Osteoblast (primary cell): ENCODE measurements at regions not wholly inside any gene's neighbourhood (a gene's known extent, or its start where the extent isn't known, plus 50 kb on each side); places are given as distances from the start of the nearest gene placed in this dataset.

Experiments
- DNase-seq: peaks from one replicate; pipeline ENCODE4 v3.0.0; 2011; ENCODE audit warnings: low spot score, mixed read lengths; ENCODE audit not compliant: insufficient read length; ENCODE audit errors: missing footprints
- H2AFZ ChIP-seq: 2 replicates; pipeline ENCODE4 v1.6.0; 2011; ENCODE audit warnings: mild to moderate bottlenecking, low read length
- H3K27ac ChIP-seq: 2 replicates; pipeline ENCODE4 v1.5.1; 2011; ENCODE audit warnings: mild to moderate bottlenecking, low read depth, low read length, moderate library complexity
- H3K27me3 ChIP-seq: 2 replicates; pipeline ENCODE4 v1.6.0; 2012; ENCODE audit warnings: mild to moderate bottlenecking, control low read depth, inconsistent platforms, low read length, moderate library complexity; ENCODE audit not compliant: insufficient read depth
- H3K36me3 ChIP-seq: 2 replicates; pipeline ENCODE4 v1.5.1; 2011; ENCODE audit warnings: mild to moderate bottlenecking, low read length, control low read depth, moderate library complexity; ENCODE audit not compliant: insufficient read depth
- H3K4me1 ChIP-seq: 2 replicates; pipeline ENCODE4 v1.5.1; 2011; ENCODE audit warnings: mild to moderate bottlenecking, low read length, control low read depth, moderate library complexity; ENCODE audit not compliant: insufficient read depth
- H3K4me2 ChIP-seq: 2 replicates; pipeline ENCODE4 v1.6.0; 2011; ENCODE audit warnings: mild to moderate bottlenecking, low read length; ENCODE audit not compliant: insufficient read depth
- H3K4me3 ChIP-seq: fragments of 200-600 bp; sonication (generic); 3 replicates; pipeline ENCODE4 v1.5.1; 2012; ENCODE audit warnings: mild to moderate bottlenecking, low read length, inconsistent platforms; ENCODE audit not compliant: insufficient read depth
- H3K79me2 ChIP-seq: 2 replicates; pipeline ENCODE4 v1.6.0; 2012; ENCODE audit warnings: mild to moderate bottlenecking, low read length, control low read depth, inconsistent platforms; ENCODE audit not compliant: insufficient read depth
- H3K9me3 ChIP-seq: 2 replicates; pipeline ENCODE4 v1.5.1; 2011; ENCODE audit warnings: low read depth, low read length, control low read depth
- H4K20me1 ChIP-seq: 2 replicates; pipeline ENCODE4 v1.6.0; 2012; ENCODE audit warnings: mild to moderate bottlenecking, low read length, control low read depth; ENCODE audit not compliant: insufficient read depth
- TF ChIP-seq, protein P1 (sequence below): IDR thresholded peaks from 2 replicates; pipeline ENCODE4 v1.5.1; 2011; ENCODE audit warnings: mild to moderate bottlenecking, low read depth, low read length, moderate library complexity; ENCODE audit errors: extremely low read depth

DNA sequence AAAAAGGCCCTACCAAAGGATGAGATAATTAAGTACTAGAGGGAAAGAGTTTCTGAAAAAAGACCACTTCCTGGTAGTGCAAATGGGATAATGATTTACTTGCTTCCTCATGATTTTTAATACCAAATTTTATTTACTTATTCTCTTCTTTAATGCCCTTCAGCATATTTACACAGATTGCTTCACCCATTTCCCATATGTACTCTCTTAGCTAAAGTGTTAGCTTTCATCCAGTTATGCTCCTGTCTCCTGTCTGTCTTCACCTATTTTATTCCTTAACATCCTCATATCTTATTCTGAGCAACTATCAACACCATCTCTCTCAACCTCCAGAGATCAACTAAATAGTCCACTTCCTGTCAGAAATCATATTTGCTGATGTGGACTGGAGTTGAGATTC lies 183.2 kb upstream of the HS3ST1 start:
- H3K79me2 ChIP-seq = no peaks in the 10 kb centered on the region
- no peak overlapping the region for H3K4me3 ChIP-seq
- no peaks in the 10 kb centered on the region for H3K36me3 ChIP-seq
- H4K20me1 ChIP-seq = no peaks in the 10 kb centered on the region
- H3K4me2 ChIP-seq = no peak overlapping the region
- TF ChIP-seq, protein P1, sequence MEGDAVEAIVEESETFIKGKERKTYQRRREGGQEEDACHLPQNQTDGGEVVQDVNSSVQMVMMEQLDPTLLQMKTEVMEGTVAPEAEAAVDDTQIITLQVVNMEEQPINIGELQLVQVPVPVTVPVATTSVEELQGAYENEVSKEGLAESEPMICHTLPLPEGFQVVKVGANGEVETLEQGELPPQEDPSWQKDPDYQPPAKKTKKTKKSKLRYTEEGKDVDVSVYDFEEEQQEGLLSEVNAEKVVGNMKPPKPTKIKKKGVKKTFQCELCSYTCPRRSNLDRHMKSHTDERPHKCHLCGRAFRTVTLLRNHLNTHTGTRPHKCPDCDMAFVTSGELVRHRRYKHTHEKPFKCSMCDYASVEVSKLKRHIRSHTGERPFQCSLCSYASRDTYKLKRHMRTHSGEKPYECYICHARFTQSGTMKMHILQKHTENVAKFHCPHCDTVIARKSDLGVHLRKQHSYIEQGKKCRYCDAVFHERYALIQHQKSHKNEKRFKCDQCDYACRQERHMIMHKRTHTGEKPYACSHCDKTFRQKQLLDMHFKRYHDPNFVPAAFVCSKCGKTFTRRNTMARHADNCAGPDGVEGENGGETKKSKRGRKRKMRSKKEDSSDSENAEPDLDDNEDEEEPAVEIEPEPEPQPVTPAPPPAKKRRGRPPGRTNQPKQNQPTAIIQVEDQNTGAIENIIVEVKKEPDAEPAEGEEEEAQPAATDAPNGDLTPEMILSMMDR = no peak
- no peak overlapping the region for H3K27ac ChIP-seq
- DNase-seq = no peak
- no peak overlapping the region for H2AFZ ChIP-seq
- H3K4me1 ChIP-seq = no peaks in the 10 kb centered on the region
- no peaks in the 10 kb centered on the region for H3K27me3 ChIP-seq
- no peaks in the 10 kb centered on the region for H3K9me3 ChIP-seq

DNA sequence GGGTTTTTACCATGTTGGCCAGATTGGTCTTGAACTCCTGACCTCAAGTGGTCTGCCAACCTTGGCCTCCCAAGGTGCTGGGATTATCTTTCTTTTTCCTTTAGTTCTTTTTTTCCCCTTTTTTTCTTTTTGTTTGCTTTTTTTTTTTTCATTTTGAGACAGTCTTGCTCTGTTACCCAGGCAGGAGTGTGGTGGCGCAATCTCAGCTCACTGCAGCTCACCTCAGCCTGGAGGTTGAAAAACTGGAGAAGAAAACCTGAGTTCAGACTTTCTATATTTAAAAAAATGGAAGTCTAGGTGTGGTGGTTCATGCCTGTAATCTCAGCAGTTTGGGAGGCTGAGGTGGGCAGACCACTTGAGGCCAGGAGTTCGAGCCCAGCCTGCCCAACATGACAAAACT lies 181.1 kb upstream of the HS3ST1 start:
- Histone ChIP-seq H3K4me3 (no peak overlapping the region), H4K20me1 (no peaks in the 10 kb centered on the region), H3K27me3 (no peaks in the 10 kb centered on the region), H3K4me1 (no peaks in the 10 kb centered on the region), H3K36me3 (no peaks in the 10 kb centered on the region), H3K79me2 (no peaks in the 10 kb centered on the region), H3K27ac (no peak overlapping the region), H2AFZ (no peak overlapping the region), H3K9me3 (no peaks in the 10 kb centered on the region), H3K4me2 (no peak overlapping the region)
- TF ChIP-seq, protein P1 = no peak
- DNase-seq = no peak

DNA sequence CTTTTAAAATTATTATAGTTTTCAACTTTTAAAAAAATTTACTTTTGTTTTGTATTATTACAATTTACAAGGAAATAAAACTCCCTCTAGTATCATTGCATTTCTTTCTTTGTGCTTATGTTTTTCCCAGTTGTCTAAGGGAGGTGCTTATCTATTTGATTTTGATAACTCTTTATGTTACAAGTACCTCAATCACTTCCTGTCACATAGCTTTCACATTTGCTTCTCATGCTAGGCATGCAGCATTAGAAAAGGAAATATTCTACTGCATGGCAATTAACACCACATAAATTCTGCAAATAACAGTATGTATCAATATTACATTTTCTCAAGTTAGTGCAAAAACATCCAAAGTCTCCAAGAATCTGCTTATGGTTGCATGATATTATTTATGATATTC lies 180.3 kb upstream of the HS3ST1 start:
- no peak for DNase-seq
- TF ChIP-seq, protein P1 = no peak
- H3K36me3 ChIP-seq = no peaks in the 10 kb centered on the region
- no peaks in the 10 kb centered on the region for H3K79me2 ChIP-seq
- H3K27ac ChIP-seq = no peak overlapping the region
- H4K20me1 ChIP-seq = no peaks in the 10 kb centered on the region
- H3K4me3 ChIP-seq = no peak overlapping the region
- no peak overlapping the region for H3K4me2 ChIP-seq
- H2AFZ ChIP-seq = no peak overlapping the region
- H3K4me1 ChIP-seq = no peaks in the 10 kb centered on the region
- no peaks in the 10 kb centered on the region for H3K27me3 ChIP-seq
- H3K9me3 ChIP-seq = no peaks in the 10 kb centered on the region

DNA sequence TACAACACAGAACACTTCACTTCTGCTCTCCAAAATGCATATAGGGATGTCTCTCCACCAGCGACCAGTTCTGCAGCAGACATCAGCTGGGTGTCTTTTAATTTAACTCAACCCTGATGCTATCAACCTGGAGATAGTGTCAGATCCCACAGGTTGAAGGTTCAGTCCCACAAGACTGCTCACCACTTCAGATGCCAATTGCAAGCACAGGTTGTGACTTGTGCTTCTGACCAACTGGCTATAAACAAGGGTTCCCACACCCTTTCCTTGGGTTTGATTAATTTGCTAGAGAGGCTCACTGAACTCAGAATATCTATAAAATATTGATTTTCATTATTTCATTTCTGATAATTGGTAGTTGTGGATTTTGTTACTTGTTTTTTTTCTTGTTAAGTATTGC lies 177.4 kb upstream of the HS3ST1 start:
- peak overlapping the region; percentile 27 for H2AFZ ChIP-seq

More for the DNA sequence above, 177.4 kb upstream of the HS3ST1 start:
- Histone ChIP-seq H3K27ac (no peak overlapping the region), H3K79me2 (no peaks in the 10 kb centered on the region), H3K4me1 (no peaks in the 10 kb centered on the region), H3K36me3 (no peaks in the 10 kb centered on the region), H3K4me3 (no peak overlapping the region), H4K20me1 (no peaks in the 10 kb centered on the region), H3K27me3 (no peaks in the 10 kb centered on the region), H3K9me3 (no peaks in the 10 kb centered on the region), H3K4me2 (no peak overlapping the region)
- TF ChIP-seq, protein P1 = no peak
- DNase-seq = no peak
